ENCODE measurements at regions not wholly inside any gene's neighbourhood (a gene's known extent, or its start where the extent isn't known, plus 50 kb on each side); places are given as distances from the start of the nearest gene placed in this dataset.

DNA sequence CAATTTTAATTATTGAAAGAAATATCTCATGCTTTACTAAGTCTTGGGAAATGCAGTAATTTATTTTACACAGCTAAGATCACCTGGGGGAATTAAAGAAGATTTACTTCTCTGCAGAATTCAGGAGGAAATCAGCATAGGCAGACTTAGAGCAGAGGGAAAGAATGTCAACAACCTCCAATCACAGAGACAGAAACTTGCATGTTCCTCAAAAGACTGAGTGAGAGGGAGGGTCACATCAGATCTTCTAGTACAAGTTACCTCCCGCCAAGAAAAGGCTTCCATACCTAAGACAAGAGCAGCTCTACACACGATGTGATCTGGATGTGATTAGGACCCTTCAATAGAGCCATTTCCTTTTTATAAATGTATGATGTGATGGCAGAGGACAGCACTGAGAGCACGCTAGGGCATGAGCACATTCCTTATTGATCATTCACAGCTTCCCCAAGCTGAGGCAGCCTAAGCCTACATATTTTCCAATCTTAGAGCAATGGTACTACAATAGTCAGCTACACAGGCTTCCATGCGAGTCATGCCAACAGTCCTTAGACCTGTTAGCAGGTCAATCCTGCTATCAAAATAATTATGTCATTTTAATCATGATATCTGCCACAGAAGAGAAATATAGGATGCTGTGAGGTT is 403.3 kb downstream of the ETNK1 start:
- intact Hi-C loops (cut with micrococcal nuclease; ENCODE audit: unreplicated experiment) = no loop called here
- no peak overlapping the region for H3K4me2 ChIP-seq (ENCODE audit: low read length)
- H3K9me3 ChIP-seq (ENCODE audit: low read length) = no peaks in the 10 kb centered on the region
- H2AFZ ChIP-seq (ENCODE audit: low read length) = no peak overlapping the region
- H3K4me1 ChIP-seq (ENCODE audit: insufficient read depth, low read length, poor library complexity, severe bottlenecking) = peaks cover 13% of the 10 kb centered on the region
- DNase-seq (ENCODE audit: low spot score) = no peak
- no peak overlapping the region for H3K27ac ChIP-seq (ENCODE audit: low read depth, low read length, poor library complexity, severe bottlenecking)
- no peaks in the 10 kb centered on the region for H3K9me2 ChIP-seq (ENCODE audit: insufficient read depth, low read length)
- ChIA-PET POLR2A (interaction anchor here (0.9 kb wide), 1 partner anchor 83 kb away, joined by 3 read pairs; no protein-coding TSS in a partner anchor), CTCF (ENCODE audit: unreplicated experiment) (no interaction called here)
- H3K79me2 ChIP-seq (ENCODE audit: insufficient read depth, low read depth, low read length) = no peaks in the 10 kb centered on the region
- no peak overlapping the region for H3K4me3 ChIP-seq (ENCODE audit: low read depth, low read length, poor library complexity, severe bottlenecking)
- H3K36me3 ChIP-seq (ENCODE audit: insufficient read depth, low read length) = no peaks in the 10 kb centered on the region
- no peaks in the 10 kb centered on the region for H4K20me1 ChIP-seq (ENCODE audit: insufficient read depth, low read length)
- TF ChIP-seq, protein P1, sequence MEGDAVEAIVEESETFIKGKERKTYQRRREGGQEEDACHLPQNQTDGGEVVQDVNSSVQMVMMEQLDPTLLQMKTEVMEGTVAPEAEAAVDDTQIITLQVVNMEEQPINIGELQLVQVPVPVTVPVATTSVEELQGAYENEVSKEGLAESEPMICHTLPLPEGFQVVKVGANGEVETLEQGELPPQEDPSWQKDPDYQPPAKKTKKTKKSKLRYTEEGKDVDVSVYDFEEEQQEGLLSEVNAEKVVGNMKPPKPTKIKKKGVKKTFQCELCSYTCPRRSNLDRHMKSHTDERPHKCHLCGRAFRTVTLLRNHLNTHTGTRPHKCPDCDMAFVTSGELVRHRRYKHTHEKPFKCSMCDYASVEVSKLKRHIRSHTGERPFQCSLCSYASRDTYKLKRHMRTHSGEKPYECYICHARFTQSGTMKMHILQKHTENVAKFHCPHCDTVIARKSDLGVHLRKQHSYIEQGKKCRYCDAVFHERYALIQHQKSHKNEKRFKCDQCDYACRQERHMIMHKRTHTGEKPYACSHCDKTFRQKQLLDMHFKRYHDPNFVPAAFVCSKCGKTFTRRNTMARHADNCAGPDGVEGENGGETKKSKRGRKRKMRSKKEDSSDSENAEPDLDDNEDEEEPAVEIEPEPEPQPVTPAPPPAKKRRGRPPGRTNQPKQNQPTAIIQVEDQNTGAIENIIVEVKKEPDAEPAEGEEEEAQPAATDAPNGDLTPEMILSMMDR (conservative IDR thresholded peaks at IDR 0.05; ENCODE audit: low read length) = no peak
- TF ChIP-seq EZH2phosphoT487 (IDR thresholded peaks at IDR 0.05; ENCODE audit: borderline replicate concordance, low read depth, low read length) = no peak
- no TSS peak for BruUV-seq (replicated peaks)

GRCh38 chr12:23029185-23029584 is 404.2 kb downstream of the ETNK1 start:
- H3K9me2 ChIP-seq (ENCODE audit: insufficient read depth, low read length) = no peaks in the 10 kb centered on the region
- intact Hi-C loops (cut with micrococcal nuclease; ENCODE audit: unreplicated experiment) = no loop called here
- no peaks in the 10 kb centered on the region for H3K36me3 ChIP-seq (ENCODE audit: insufficient read depth, low read length)
- H4K20me1 ChIP-seq (ENCODE audit: insufficient read depth, low read length) = no peaks in the 10 kb centered on the region
- CTCF ChIA-PET (ENCODE audit: unreplicated experiment) = no interaction called here
- no peaks in the 10 kb centered on the region for H3K79me2 ChIP-seq (ENCODE audit: insufficient read depth, low read depth, low read length)
- no peaks in the 10 kb centered on the region for H3K9me3 ChIP-seq (ENCODE audit: low read length)
- H3K4me2 ChIP-seq (ENCODE audit: low read length) = no peak overlapping the region
- BruUV-seq (replicated peaks) = no TSS peak
- DNase-seq (ENCODE audit: low spot score) = no peak
- POLR2A ChIA-PET = no interaction called here
- H2AFZ ChIP-seq (ENCODE audit: low read length) = no peak overlapping the region
- H3K27ac ChIP-seq (ENCODE audit: low read depth, low read length, poor library complexity, severe bottlenecking) = no peak overlapping the region
- H3K4me3 ChIP-seq (ENCODE audit: low read depth, low read length, poor library complexity, severe bottlenecking) = no peak overlapping the region
- H3K4me1 ChIP-seq (ENCODE audit: insufficient read depth, low read length, poor library complexity, severe bottlenecking) = peaks cover 13% of the 10 kb centered on the region
- TF ChIP-seq, protein P1 (conservative IDR thresholded peaks at IDR 0.05; ENCODE audit: low read length) = no peak
- no peak for TF ChIP-seq EZH2phosphoT487 (IDR thresholded peaks at IDR 0.05; ENCODE audit: borderline replicate concordance, low read depth, low read length)

DNA sequence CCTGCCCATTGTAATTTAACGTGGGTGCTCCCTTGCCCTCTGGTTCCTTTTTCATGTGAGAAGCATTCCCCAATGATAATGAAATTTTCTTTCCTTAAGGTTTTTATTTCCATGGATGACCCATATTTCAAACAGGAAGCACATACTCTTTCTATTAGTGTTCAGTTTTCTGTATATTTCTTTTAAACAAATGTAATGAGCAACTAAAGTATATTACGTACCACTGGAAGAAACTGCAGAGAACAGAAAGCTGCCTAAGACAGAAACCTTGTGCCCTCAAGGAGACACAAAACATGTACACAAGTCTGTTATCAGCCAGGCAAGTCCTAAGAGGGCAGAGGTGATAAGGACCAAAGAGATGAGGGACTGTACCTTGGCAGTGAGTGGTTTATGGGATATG is 414.9 kb downstream of the ETNK1 start:
- ChIA-PET POLR2A (no interaction called here), CTCF (ENCODE audit: unreplicated experiment) (no interaction called here)
- BruUV-seq (replicated peaks) = no TSS peak

More for the DNA sequence above, 414.9 kb downstream of the ETNK1 start:
- H2AFZ ChIP-seq (ENCODE audit: low read length) = no peak overlapping the region
- H3K4me2 ChIP-seq (ENCODE audit: low read length) = no peak overlapping the region
- no peaks in the 10 kb centered on the region for H3K79me2 ChIP-seq (ENCODE audit: insufficient read depth, low read depth, low read length)
- no peaks in the 10 kb centered on the region for H3K9me3 ChIP-seq (ENCODE audit: low read length)
- H3K4me3 ChIP-seq (ENCODE audit: low read depth, low read length, poor library complexity, severe bottlenecking) = no peak overlapping the region
- TF ChIP-seq, protein P1 (conservative IDR thresholded peaks at IDR 0.05; ENCODE audit: low read length) = no peak
- no peak for TF ChIP-seq EZH2phosphoT487 (IDR thresholded peaks at IDR 0.05; ENCODE audit: borderline replicate concordance, low read depth, low read length)
- no peak for DNase-seq (ENCODE audit: low spot score)
- no peak overlapping the region for H3K27ac ChIP-seq (ENCODE audit: low read depth, low read length, poor library complexity, severe bottlenecking)
- H3K4me1 ChIP-seq (ENCODE audit: insufficient read depth, low read length, poor library complexity, severe bottlenecking) = no peaks in the 10 kb centered on the region
- H3K9me2 ChIP-seq (ENCODE audit: insufficient read depth, low read length) = no peaks in the 10 kb centered on the region
- intact Hi-C loops (cut with micrococcal nuclease; ENCODE audit: unreplicated experiment) = no loop called here
- H4K20me1 ChIP-seq (ENCODE audit: insufficient read depth, low read length) = no peaks in the 10 kb centered on the region
- no peaks in the 10 kb centered on the region for H3K36me3 ChIP-seq (ENCODE audit: insufficient read depth, low read length)
